ENCODE measurements at regions not wholly inside any gene's neighbourhood (a gene's known extent, or its start where the extent isn't known, plus 50 kb on each side); places are given as distances from the start of the nearest gene placed in this dataset.

DNA sequence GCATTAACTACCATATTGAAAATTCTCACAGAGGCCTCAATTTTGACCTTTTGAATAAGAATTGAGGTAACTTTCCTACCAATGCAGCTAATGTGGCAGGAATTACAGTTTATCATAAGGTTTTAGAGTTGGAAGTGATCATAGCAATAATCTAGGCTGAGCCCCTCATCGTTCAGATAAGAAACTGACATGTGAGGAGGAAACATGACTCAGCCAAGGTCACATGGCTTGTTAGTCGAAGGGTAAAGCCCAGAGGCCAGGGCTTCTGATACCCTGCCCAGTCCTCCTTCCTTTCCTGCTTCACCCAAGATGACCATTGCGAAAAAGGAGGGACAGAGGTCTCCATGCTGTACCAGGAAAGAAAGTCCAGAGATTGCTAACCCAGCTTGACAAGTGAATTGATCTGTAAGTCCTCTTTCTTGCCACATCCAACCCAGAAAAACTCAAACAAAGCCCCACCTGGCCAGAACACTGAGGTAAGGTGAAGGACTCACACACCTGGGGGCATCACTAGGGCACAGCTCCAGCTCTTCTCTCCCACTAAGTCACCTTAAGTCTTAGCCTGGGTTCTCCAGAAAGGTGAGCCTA is 174.8 kb downstream of the EN1 start:
- no peaks in the 10 kb centered on the region for H4K20me1 ChIP-seq (replicated peaks; ENCODE audit: control insufficient read depth, insufficient read depth, low read length)
- H2AFZ ChIP-seq (ENCODE audit: low read depth, low read length): peak overlapping the region; percentile 46
- peak overlapping the region; percentile 38 for H3K4me2 ChIP-seq (ENCODE audit: insufficient read depth, low read length)
- in situ Hi-C loops (cut with MboI): no loop called here
- peak; percentile 83 for FAIRE-seq
- no peaks in the 10 kb centered on the region for H3K9me1 ChIP-seq (ENCODE audit: control insufficient read depth, insufficient read depth, low read length)
- CTCF ChIA-PET (ENCODE audit: low intra/inter-chr PET ratio): no interaction called here
- POLR2A ChIA-PET: interaction anchor here (0.8 kb wide), 1 partner anchor 598 kb away, joined by 3 read pairs; no protein-coding TSS in a partner anchor
- no peak overlapping the region for H3K27ac ChIP-seq (ENCODE audit: extremely low read depth, low read depth, low read length)
- intact Hi-C loops (cut with micrococcal nuclease): no loop called here
- peaks cover 3 to 12% of the 10 kb centered on the region in 2 experiments; a peak in 3 of 5 replicates for H3K4me1 ChIP-seq (replicated peaks in 1 of 2; ENCODE audit: control insufficient read depth in 2 of 2, insufficient read depth in 2 of 2, low read length in 2 of 2)
- H3K9me3 ChIP-seq (replicated peaks; ENCODE audit: control insufficient read depth, insufficient read depth, low read depth, low read length): no peaks in the 10 kb centered on the region
- DNase-seq (ENCODE audit: extremely low read depth in 1 of 4, low spot score in 3 of 4): peak; percentile 18 to 59 (median 36)
- no TSS peak for BruUV-seq (replicated peaks)
- no peaks in the 10 kb centered on the region for H3K36me3 ChIP-seq (ENCODE audit: control insufficient read depth, insufficient read depth, low read length)
- 6% methylated on average over 3 of the region's 3 CpGs for WGBS (ENCODE audit: insufficient coverage, low coverage, missing lambda C conversion rate)
- no peak overlapping the region for H3K4me3 ChIP-seq
- no peaks in the 10 kb centered on the region for H3K79me2 ChIP-seq (ENCODE audit: control insufficient read depth, insufficient read depth, low read length)
- ATAC-seq: peak; percentile 87
- H3K27me3 ChIP-seq (ENCODE audit: control insufficient read depth in 2 of 2, insufficient read depth in 2 of 2, low read length in 2 of 2): no peaks in the 10 kb centered on the region
- H3K9ac ChIP-seq (ENCODE audit: insufficient read depth in 1 of 2, low read depth in 2 of 2, low read length in 2 of 2): no peak overlapping the region
- TF ChIP-seq ERF (CRISPR knock-in tag; IDR thresholded peaks at IDR 0.05) (no peak), C11orf30 (IDR thresholded peaks at IDR 0.05; ENCODE audit: low read depth) (peak; percentile 28; the same call in 1 of the 2 replicates), ZEB2 (IDR thresholded peaks at IDR 0.05) (no peak), SLC30A9 (CRISPR knock-in tag; IDR thresholded peaks at IDR 0.05) (no peak), RCOR1 (IDR thresholded peaks at IDR 0.05; ENCODE audit: borderline replicate concordance in 1 of 2, low read depth in 2 of 2, low read length in 2 of 2) (peak in 1 of 2 experiments; percentile 64; a peak in 1 of 4 replicates), SMAD4 (CRISPR knock-in tag; conservative IDR thresholded peaks at IDR 0.05) (0 out of 2 replicates have a peak, but pooled peaks have one; percentile 44), FOSL1 (tag; conservative IDR thresholded peaks at IDR 0.05) (peak; percentile 94), PTRF (tag; IDR thresholded peaks at IDR 0.05) (no peak), MYC (IDR thresholded peaks at IDR 0.05; ENCODE audit: low read depth, low read length) (peak; percentile 40; the same call in 1 of the 2 replicates), MYC (CRISPR knock-in tag; IDR thresholded peaks at IDR 0.05; ENCODE audit: borderline replicate concordance, low read depth) (no peak), NR2C1 (IDR thresholded peaks at IDR 0.05) (no peak), NR2C1 (tag; IDR thresholded peaks at IDR 0.05) (0 out of 2 replicates have a peak, but pooled peaks have one; percentile 23), ZNF780A (CRISPR knock-in tag; IDR thresholded peaks at IDR 0.05) (no peak), PPARD (CRISPR knock-in tag; IDR thresholded peaks at IDR 0.05) (no peak), ZFP36 (IDR thresholded peaks at IDR 0.05; ENCODE audit: low read depth, low read length, partially characterized antibody) (peak; percentile 17), BHLHE40 (IDR thresholded peaks at IDR 0.05; ENCODE audit: low read length) (peak; percentile 56; the same call in 1 of the 2 replicates), EP300 (IDR thresholded peaks at IDR 0.05; ENCODE audit: low read length) (peak; percentile 48)
- TF ChIP-seq, protein P1, sequence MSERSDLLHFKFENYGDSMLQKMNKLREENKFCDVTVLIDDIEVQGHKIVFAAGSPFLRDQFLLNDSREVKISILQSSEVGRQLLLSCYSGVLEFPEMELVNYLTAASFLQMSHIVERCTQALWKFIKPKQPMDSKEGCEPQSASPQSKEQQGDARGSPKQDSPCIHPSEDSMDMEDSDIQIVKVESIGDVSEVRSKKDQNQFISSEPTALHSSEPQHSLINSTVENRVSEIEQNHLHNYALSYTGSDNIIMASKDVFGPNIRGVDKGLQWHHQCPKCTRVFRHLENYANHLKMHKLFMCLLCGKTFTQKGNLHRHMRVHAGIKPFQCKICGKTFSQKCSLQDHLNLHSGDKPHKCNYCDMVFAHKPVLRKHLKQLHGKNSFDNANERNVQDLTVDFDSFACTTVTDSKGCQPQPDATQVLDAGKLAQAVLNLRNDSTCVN (CRISPR knock-in tag; IDR thresholded peaks at IDR 0.05): no peak
- TF ChIP-seq, protein P2, sequence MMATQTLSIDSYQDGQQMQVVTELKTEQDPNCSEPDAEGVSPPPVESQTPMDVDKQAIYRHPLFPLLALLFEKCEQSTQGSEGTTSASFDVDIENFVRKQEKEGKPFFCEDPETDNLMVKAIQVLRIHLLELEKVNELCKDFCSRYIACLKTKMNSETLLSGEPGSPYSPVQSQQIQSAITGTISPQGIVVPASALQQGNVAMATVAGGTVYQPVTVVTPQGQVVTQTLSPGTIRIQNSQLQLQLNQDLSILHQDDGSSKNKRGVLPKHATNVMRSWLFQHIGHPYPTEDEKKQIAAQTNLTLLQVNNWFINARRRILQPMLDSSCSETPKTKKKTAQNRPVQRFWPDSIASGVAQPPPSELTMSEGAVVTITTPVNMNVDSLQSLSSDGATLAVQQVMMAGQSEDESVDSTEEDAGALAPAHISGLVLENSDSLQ (IDR thresholded peaks at IDR 0.05): 0 out of 2 replicates have a peak, but pooled peaks have one; percentile 31
- TF ChIP-seq, protein P3, sequence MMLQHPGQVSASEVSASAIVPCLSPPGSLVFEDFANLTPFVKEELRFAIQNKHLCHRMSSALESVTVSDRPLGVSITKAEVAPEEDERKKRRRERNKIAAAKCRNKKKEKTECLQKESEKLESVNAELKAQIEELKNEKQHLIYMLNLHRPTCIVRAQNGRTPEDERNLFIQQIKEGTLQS (IDR thresholded peaks at IDR 0.05): peak; percentile 80; the same call in 1 of the 2 replicates
- TF ChIP-seq, protein P3 (CRISPR knock-in tag; conservative IDR thresholded peaks at IDR 0.05): no peak

Measured in K562 (cell line).